GM23338 (cell line): ENCODE measurements at regions not wholly inside any gene's neighbourhood (a gene's known extent, or its start where the extent isn't known, plus 50 kb on each side); places are given as distances from the start of the nearest gene placed in this dataset.

Experiments
- ATAC-seq: fragments of 200-7000 bp; cut with Tn5 transposase; 3 replicates; pipeline ENCODE4 v1.9.1; 2020
- DNase-seq: peaks from one replicate; pipeline ENCODE4 v3.0.0-alpha.2; 2015; ENCODE audit warnings: low spot score
- H2AFZ ChIP-seq: fragments of 200-600 bp; sonication (generic); 2 replicates; pipeline ENCODE4 v1.8.0; 2016; ENCODE audit warnings: antibody characterized with exemption, mild to moderate bottlenecking, moderate library complexity
- H3F3A ChIP-seq: fragments of 200-600 bp; sonication (generic); replicated peaks from 2 replicates; pipeline ENCODE4 v1.8.0; 2017; ENCODE audit warnings: antibody characterized with exemption, mixed run types, low read depth
- H3K27ac ChIP-seq: fragments of 200-600 bp; sonication (generic); 2 replicates; pipeline ENCODE4 v1.6.1; 2016; ENCODE audit warnings: low read depth
- H3K27me3 ChIP-seq: fragments of 200-600 bp; sonication (generic); 2 replicates; pipeline ENCODE4 v1.8.0; 2016; ENCODE audit warnings: mild to moderate bottlenecking, mixed run types, moderate library complexity; ENCODE audit not compliant: insufficient read depth
- H3K36me3 ChIP-seq: fragments of 200-600 bp; sonication (generic); 2 replicates; pipeline ENCODE4 v1.8.0; 2016; ENCODE audit warnings: mild to moderate bottlenecking; ENCODE audit not compliant: insufficient read depth
- H3K4me1 ChIP-seq: fragments of 200-600 bp; sonication (generic); 2 replicates; pipeline ENCODE4 v1.8.0; 2016; ENCODE audit warnings: mild to moderate bottlenecking, moderate library complexity; ENCODE audit not compliant: insufficient read depth
- H3K4me2 ChIP-seq: fragments of 200-600 bp; sonication (generic); 2 replicates; pipeline ENCODE4 v1.7.1; 2017; ENCODE audit warnings: mixed run types
- H3K4me3 ChIP-seq: fragments of 200-600 bp; sonication (generic); 2 replicates; pipeline ENCODE4 v1.6.1; 2016; ENCODE audit warnings: mixed run types
- H3K79me2 ChIP-seq: fragments of 200-600 bp; sonication (generic); replicated peaks from 2 replicates; pipeline ENCODE4 v1.8.0; 2017; ENCODE audit warnings: mild to moderate bottlenecking; ENCODE audit not compliant: insufficient read depth
- H3K9me2 ChIP-seq: fragments of 200-600 bp; sonication (generic); 2 replicates; pipeline ENCODE4 v1.8.0; 2017; ENCODE audit not compliant: insufficient read depth
- H4K20me1 ChIP-seq: fragments of 200-600 bp; sonication (generic); replicated peaks from 2 replicates; pipeline ENCODE4 v1.8.0; 2017; ENCODE audit warnings: mild to moderate bottlenecking; ENCODE audit not compliant: insufficient read depth
- H3K27ac Mint-ChIP-seq: 2 replicates; pipeline ENCODE4 v1.8.0; 2020; ENCODE audit warnings: inconsistent platforms, mild to moderate bottlenecking, moderate library complexity, mixed read lengths
- H3K27me3 Mint-ChIP-seq: 3 replicates; pipeline ENCODE4 v1.8.0; 2022; ENCODE audit warnings: low read depth, mild to moderate bottlenecking, moderate library complexity, mixed read lengths, inconsistent platforms; ENCODE audit not compliant: insufficient read depth, poor library complexity
- H3K36me3 Mint-ChIP-seq: 3 replicates; pipeline ENCODE4 v1.8.0; 2021; ENCODE audit warnings: low read depth, mild to moderate bottlenecking, inconsistent platforms, moderate library complexity, mixed read lengths
- H3K4me1 Mint-ChIP-seq: 3 replicates; pipeline ENCODE4 v1.8.0; 2020; ENCODE audit warnings: mild to moderate bottlenecking, inconsistent platforms, mixed read lengths
- H3K4me3 Mint-ChIP-seq: 3 replicates; pipeline ENCODE4 v1.8.0; 2021; ENCODE audit warnings: moderate library complexity, mild to moderate bottlenecking, inconsistent platforms, mixed read lengths
- H3K9me3 Mint-ChIP-seq: 3 replicates; pipeline ENCODE4 v1.8.0; 2020; ENCODE audit warnings: moderate library complexity, mild to moderate bottlenecking, inconsistent platforms, mixed read lengths
- CREB1 ChIP-seq: fragments of 250-450 bp; sonication (Bioruptor Pico); IDR thresholded peaks from 2 replicates; pipeline ENCODE4 v1.5.0; 2020; ENCODE audit warnings: low read depth, mild to moderate bottlenecking, moderate library complexity
- CTCF ChIP-seq, 2 experiments: fragments of 200-600 bp in 1 of 2; sonication (generic) in 1 of 2; conservative IDR thresholded peaks; 2 replicates each; pipeline versions ENCODE4 v1.5.1 to v1.6.1; 2016 to 2017; ENCODE audit warnings: antibody characterized with exemption in 2 of 2, low read depth in 2 of 2, mild to moderate bottlenecking in 2 of 2, moderate library complexity in 1 of 2
- EZH2 ChIP-seq: fragments of 200-600 bp; sonication (generic); IDR thresholded peaks from one replicate; pipeline ENCODE4 v1.8.0; 2017; ENCODE audit warnings: antibody characterized with exemption, mild to moderate bottlenecking, low read depth; ENCODE audit not compliant: unreplicated experiment
- EZH2phosphoT487 ChIP-seq: fragments of 200-600 bp; sonication (generic); IDR thresholded peaks from one replicate; pipeline ENCODE4 v1.8.1; 2018; ENCODE audit warnings: antibody characterized with exemption; ENCODE audit not compliant: unreplicated experiment
- JUNB ChIP-seq: IDR thresholded peaks from one replicate; pipeline ENCODE4 v1.6.1; 2016; ENCODE audit warnings: antibody characterized with exemption; ENCODE audit not compliant: unreplicated experiment
- NANOG ChIP-seq: IDR thresholded peaks from 2 replicates; pipeline ENCODE4 v1.6.1; 2016; ENCODE audit warnings: antibody characterized with exemption, borderline replicate concordance
- POLR2AphosphoS5 ChIP-seq: IDR thresholded peaks from 2 replicates; pipeline ENCODE4 v1.6.1; 2016; ENCODE audit warnings: antibody characterized with exemption, low read depth
- REST ChIP-seq: IDR thresholded peaks from one replicate; pipeline ENCODE4 v1.6.1; 2018; ENCODE audit warnings: antibody characterized with exemption; ENCODE audit not compliant: unreplicated experiment
- STAT1 ChIP-seq: IDR thresholded peaks from one replicate; pipeline ENCODE4 v1.6.1; 2016; ENCODE audit warnings: antibody characterized with exemption; ENCODE audit not compliant: unreplicated experiment
- ZNF114 ChIP-seq: fragments of 250-450 bp; sonication (Bioruptor Pico); IDR thresholded peaks from 2 replicates; pipeline ENCODE4 v1.5.0; 2020; ENCODE audit warnings: mild to moderate bottlenecking, moderate library complexity
- ZNF331 ChIP-seq: fragments of 250-450 bp; sonication (Bioruptor Pico); IDR thresholded peaks from 2 replicates; pipeline ENCODE4 v1.5.0; 2020; ENCODE audit warnings: low read depth, mild to moderate bottlenecking, moderate library complexity
- ZNF462 ChIP-seq: fragments of 250-450 bp; sonication (Bioruptor Pico); IDR thresholded peaks from 2 replicates; pipeline ENCODE4 v1.5.0; 2020; ENCODE audit warnings: mild to moderate bottlenecking, moderate library complexity
- TF ChIP-seq, protein P1 (sequence below): IDR thresholded peaks from 2 replicates; pipeline ENCODE4 v1.6.1; 2016; ENCODE audit warnings: antibody characterized with exemption

GRCh38 chr6:100288311-100288710 lies 176.4 kb downstream of the SIM1 start:
- no peaks in the 10 kb centered on the region for H3K36me3 Mint-ChIP-seq
- DNase-seq, result no peak
- Histone ChIP-seq H3F3A (no peaks in the 10 kb centered on the region), H3K9me2 (no peaks in the 10 kb centered on the region), H3K4me2 (no peak overlapping the region), H3K4me1 (0 out of 2 replicates have a peak, but pooled peaks cover 3% of the 10 kb centered on the region), H3K36me3 (no peaks in the 10 kb centered on the region), H3K4me3 (no peak overlapping the region), H3K79me2 (no peaks in the 10 kb centered on the region), H4K20me1 (no peaks in the 10 kb centered on the region), H3K27me3 (no peaks in the 10 kb centered on the region), H2AFZ (no peak overlapping the region), H3K27ac (no peak overlapping the region)
- H3K27me3 Mint-ChIP-seq, result no peaks in the 10 kb centered on the region
- ATAC-seq, result no peak
- TF ChIP-seq NANOG, result no peak
- no peak for TF ChIP-seq JUNB
- TF ChIP-seq EZH2phosphoT487, result no peak
- TF ChIP-seq CTCF (conservative IDR thresholded peaks at IDR 0.05; ENCODE audit: low read depth in 2 of 2), result no peak
- TF ChIP-seq REST, result no peak
- TF ChIP-seq, protein P1, sequence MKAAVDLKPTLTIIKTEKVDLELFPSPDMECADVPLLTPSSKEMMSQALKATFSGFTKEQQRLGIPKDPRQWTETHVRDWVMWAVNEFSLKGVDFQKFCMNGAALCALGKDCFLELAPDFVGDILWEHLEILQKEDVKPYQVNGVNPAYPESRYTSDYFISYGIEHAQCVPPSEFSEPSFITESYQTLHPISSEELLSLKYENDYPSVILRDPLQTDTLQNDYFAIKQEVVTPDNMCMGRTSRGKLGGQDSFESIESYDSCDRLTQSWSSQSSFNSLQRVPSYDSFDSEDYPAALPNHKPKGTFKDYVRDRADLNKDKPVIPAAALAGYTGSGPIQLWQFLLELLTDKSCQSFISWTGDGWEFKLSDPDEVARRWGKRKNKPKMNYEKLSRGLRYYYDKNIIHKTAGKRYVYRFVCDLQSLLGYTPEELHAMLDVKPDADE, result no peak
- TF ChIP-seq STAT1, result no peak
- no peak for TF ChIP-seq EZH2
- TF ChIP-seq POLR2AphosphoS5, result no peak
- TF ChIP-seq ZNF114, result no peak
- no peak for TF ChIP-seq ZNF462 (CRISPR knock-in tag)
- TF ChIP-seq ZNF331 (CRISPR knock-in tag), result no peak
- TF ChIP-seq CREB1 (CRISPR knock-in tag), result no peak
- peaks cover 11% of the 10 kb centered on the region; the same call in 2 of the 3 replicates for H3K4me1 Mint-ChIP-seq
- H3K9me3 Mint-ChIP-seq, result no peaks in the 10 kb centered on the region
- no peak overlapping the region for H3K4me3 Mint-ChIP-seq
- H3K27ac Mint-ChIP-seq, result no peak overlapping the region
